ENCODE measurements at regions not wholly inside any gene's neighbourhood (a gene's known extent, or its start where the extent isn't known, plus 50 kb on each side); places are given as distances from the start of the nearest gene placed in this dataset.

DNA sequence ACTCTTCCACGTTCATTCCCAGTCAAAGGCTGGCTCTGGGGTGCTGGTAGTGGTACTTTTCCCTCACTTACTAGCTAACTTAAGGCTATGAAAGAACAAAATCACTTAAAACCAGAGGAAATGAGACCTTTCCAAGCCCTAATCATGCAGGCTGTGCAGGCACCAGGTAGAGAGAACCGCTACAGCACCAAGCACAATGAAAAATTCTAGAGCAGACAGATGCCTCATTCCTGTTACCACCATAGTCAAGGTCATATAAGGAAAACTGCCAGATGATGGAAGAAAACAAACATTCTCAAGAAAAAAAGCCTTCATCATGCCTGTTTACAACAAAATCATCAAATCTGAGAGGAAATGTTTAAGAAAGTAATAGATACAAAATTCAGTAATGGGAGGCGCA lies 374.4 kb upstream of the PDE4D start:
- intact Hi-C loops (cut with micrococcal nuclease): no loop called here

DNA sequence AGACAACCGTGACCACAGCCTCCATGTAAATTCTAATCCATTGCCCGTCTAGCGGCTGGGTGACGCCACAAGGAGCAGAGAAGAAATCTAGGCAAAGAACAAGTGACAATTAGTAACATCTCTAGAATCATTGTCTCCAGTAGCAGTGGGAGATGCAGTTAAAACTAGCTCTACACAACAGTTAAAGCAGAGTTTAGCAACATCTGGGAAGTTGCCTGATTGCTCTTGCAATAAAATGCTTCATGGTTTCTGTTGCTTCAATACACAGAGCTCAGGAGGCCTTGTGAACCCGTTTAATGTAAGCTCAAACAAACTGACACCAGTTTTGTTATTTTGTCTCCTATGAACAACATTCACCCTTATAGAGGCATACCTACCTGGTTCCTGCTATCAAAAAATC lies 369.8 kb upstream of the PDE4D start:
- intact Hi-C loops (cut with micrococcal nuclease): no loop called here

GRCh38 chr5:60262576-60263295 lies 369.2 kb upstream of the PDE4D start:
- intact Hi-C loops (cut with micrococcal nuclease): no loop called here

DNA sequence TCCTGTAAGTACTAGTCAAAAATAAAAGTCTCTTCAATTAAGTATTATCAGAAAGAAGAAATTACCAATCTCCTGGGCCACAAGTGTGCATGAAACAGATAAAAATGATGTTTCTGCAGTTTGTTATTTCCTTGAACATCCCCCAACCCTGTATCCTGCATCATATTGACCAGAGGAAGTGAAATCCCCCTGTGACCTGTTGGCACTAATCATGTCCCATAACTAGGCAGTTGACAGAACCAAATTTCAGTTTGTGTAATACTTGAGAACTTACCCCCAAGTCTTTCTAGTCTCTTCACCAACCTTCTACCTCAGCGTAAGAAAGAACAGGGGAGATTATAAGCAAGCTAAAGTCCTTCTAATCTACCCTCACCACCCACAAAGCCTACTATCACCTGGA lies 368.2 kb upstream of the PDE4D start:
- intact Hi-C loops (cut with micrococcal nuclease): no loop called here

- intact Hi-C loops (cut with micrococcal nuclease): no loop called here
Measured at GRCh38 chr5:60260658-60261057, 367.1 kb upstream of the PDE4D start.

DNA sequence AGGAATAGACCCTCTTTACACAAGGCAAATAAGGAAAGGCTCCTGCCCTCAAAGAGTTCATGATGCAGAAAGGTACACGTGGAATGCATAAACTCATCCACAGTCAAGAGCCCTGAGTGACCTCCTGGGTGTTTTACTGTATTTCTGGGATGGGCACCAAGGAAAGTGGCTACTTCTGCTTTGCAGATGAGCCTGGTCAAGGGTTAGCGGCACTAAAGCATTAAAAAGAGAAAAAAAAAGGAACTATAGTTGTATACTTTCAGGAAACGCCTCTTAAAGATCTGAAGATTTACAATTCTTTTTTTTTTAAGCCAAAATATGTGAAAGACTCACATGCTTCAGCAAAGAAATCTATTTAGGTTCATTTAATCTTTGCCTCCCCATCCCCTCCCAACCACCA lies 366.2 kb upstream of the PDE4D start:
- intact Hi-C loops (cut with micrococcal nuclease): no loop called here

GRCh38 chr5:60257596-60258271 lies 364.2 kb upstream of the PDE4D start:
- intact Hi-C loops (cut with micrococcal nuclease): no loop called here

- intact Hi-C loops (cut with micrococcal nuclease): no loop called here
Measured at GRCh38 chr5:60256546-60256945, 363.0 kb upstream of the PDE4D start.

GRCh38 chr5:60248901-60249300 lies 355.4 kb upstream of the PDE4D start:
- intact Hi-C loops (cut with micrococcal nuclease): no loop called here

DNA sequence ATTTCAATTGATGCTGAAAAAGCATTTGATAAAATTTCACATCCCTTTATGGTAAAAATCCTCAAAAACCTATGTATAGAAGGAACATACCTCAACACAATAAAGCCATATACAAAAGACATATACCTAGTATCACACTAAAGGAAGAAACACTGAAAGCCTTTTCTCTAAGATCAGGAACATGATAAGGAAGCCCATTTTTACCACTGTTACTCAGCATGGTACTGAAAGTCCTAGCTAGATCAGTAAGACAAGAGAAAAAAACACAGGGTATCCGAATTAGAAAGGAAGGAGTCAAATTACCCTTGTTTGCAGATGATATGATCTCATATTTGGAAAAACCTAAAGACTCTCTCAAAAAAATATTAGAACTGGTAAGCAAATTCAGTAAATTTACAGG lies 350.2 kb upstream of the PDE4D start:
- intact Hi-C loops (cut with micrococcal nuclease): no loop called here

DNA sequence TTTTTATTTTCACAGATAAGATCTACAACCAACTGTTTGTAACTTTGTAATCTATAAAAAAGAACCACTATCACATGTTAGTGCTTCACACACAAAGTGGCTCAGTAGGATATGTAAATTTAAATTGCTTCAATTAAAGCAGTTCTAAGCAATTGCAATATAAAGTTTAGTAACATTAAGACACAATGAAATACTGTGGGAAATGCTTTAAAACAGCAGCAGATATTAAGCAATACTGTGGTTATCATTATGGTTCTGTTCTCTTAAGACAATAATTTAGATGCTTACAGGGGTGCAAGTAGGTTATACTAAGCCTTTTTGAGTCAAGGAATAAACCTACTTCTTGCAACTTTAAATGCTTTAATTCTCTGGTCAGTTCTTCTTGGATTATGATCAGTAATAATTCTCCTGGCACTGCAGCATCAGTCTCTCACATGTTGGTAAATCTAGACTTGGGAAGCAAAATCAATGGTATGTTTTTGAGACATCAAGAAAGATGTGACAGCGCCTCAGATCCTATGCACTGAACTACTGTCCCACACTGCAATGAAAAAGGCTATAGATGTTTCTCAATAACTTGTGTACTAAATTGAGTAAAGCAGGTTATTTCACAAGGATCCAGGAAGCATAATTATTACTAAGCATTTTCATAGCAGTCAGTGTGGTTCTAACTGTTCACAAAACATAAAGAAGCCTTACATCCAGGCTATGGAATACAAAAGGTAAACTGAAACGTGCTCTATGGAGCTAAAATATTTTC lies 338.7 kb upstream of the PDE4D start:
- intact Hi-C loops (cut with micrococcal nuclease): no loop called here

DNA sequence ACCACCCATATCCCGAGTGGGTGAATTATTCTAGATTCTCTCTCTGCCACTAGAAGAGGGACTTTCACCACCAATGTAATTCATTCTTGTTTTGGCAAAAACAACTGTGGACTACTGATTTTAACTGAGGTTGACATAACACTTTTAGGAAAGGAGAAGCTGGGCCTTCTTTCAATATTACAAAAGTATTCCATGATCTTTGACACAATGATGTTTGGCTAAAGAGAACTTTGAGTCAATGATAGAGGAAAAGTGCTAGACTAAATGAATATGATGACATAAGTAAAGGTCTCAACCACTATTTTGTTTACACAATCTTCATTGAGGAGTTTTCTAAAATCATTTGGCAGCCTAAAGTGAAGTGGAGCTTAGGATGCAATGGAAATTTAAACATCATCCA lies 336.9 kb upstream of the PDE4D start:
- intact Hi-C loops (cut with micrococcal nuclease): no loop called here

DNA sequence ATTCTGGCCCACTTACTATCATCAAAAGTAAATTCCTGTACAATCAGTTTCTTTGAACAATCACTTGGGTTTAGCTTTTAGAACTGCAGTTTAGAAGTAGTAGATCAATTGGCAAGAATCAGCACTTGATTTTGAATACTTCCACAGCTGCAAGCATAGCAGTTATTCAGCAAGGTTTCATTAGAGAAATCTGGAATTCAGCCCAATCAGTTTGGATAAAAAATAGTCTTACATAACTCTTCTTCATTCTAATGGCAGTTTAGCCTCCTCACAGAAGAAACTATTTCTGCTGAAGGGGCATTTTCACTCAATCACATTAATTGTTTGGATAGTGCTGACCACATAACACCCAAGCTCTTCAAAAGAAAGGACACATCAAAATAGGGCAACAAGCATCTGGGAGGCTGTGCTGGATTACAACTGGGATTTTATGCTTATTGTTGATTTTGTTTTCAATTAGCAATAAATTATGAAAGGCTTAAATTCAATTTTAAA lies 336.2 kb upstream of the PDE4D start:
- intact Hi-C loops (cut with micrococcal nuclease): no loop called here

DNA sequence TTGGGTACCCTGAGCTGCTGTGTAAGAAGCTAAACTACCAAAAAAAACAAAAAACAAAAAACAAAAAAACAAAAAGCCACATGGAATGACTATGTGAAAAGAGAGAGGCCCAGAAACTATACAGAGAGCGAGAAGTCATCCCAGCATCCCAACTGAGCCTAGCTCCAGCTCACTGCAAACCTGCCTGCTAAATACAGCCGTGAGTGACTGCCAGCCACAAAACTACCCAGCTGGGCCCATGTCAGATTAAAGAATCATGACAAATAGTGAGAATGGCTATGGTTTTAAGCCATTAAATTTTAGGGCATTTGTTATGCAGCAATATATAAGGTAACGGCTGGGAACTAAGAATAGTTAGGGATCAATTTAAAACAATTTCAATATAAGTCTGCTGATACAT lies 335.1 kb upstream of the PDE4D start:
- intact Hi-C loops (cut with micrococcal nuclease): no loop called here

DNA sequence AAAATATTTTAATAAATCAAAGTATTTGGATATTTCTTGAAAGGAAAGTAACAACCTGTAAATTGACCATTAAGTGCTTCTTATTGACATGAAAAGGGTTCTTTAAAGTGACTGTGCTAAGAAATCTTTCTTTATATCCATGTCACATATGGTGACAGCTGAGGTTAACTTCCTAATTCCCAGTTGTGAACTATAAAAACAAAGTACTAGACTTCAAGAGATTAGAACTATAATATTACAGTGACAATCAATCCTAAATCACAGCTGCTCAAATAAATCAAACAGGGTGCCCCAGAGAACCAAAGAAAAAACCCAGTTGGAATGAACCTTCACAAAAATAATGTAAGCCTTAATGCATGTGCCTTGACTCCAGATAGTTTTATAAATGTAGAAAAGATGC lies 332.6 kb upstream of the PDE4D start:
- intact Hi-C loops (cut with micrococcal nuclease): no loop called here

GRCh38 chr5:60223342-60223741 lies 329.8 kb upstream of the PDE4D start:
- intact Hi-C loops (cut with micrococcal nuclease): no loop called here

GRCh38 chr5:60219921-60220320 lies 326.4 kb upstream of the PDE4D start:
- intact Hi-C loops (cut with micrococcal nuclease): no loop called here

DNA sequence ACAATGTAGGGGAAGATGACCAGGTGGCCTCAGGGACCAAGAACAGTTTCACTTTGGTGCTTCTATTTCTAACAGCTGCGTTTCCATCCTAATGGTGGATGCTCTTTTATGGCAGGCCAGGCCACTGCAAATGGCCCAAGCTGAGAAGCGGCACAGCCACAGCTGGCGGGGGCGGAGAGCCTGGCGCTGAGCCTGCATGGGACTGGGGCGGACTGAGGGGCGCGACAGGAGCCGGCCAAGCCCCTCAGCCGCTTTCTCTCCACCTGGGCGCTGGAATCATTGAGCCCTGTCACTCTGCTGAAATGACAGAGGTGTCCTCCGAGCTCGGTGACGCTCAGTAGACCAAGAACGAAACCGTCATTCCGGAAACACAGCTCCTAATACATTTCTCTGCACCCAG lies 317.3 kb upstream of the PDE4D start:
- intact Hi-C loops (cut with micrococcal nuclease): no loop called here

DNA sequence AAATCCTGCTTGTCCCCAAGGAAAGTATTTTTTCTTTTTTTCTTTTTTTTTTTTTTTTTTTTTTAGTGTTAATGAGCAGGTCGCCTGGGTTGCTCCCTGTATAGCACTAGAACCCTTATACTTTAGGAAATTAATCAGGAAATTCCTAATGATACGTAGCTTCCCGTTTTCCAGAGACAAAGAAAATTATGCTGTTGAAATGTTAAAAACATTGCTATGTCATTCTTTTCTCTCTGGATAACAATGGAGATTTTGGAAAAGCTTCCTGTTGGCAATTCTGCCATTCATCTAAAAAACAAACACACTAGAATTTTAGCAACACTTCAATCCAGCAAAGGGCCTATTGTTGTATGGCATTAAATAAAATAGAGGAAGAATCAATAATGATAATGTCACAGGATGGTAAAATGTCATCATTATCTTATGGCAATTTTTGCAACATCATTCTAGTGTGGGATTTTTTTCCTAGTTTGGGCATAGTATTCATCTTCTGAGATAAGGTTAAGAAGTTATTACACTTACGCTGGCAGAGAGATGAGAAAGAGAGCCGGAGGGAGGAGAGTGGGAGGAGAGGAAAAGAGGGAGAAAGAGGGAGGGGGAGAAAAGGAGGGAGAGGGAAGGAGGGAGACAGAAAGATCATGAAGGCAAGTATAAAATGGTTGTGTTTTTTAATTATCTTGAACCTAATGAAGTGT lies 315.8 kb upstream of the PDE4D start:
- intact Hi-C loops (cut with micrococcal nuclease): no loop called here

DNA sequence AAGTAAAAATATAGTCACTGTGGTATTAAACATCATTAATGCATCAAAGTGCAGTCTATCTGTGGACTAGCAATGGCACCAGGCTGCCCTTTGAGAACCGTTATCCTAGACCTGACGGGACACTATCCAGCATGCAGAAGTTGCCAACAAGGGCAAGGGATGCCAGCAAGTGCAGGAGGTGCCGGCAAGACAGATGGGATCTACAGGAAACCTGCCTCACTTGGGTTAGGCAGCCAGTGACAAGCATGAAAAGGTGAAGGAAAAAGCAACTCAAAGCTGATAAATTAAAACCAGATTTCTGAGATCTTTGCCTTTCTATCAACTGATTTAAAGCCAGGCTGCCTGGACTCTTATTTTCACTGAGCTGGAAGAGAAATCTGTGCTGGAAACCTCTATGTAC lies 315.2 kb upstream of the PDE4D start:
- intact Hi-C loops (cut with micrococcal nuclease): no loop called here

GRCh38 chr5:60207040-60207439 lies 313.5 kb upstream of the PDE4D start:
- intact Hi-C loops (cut with micrococcal nuclease): no loop called here

DNA sequence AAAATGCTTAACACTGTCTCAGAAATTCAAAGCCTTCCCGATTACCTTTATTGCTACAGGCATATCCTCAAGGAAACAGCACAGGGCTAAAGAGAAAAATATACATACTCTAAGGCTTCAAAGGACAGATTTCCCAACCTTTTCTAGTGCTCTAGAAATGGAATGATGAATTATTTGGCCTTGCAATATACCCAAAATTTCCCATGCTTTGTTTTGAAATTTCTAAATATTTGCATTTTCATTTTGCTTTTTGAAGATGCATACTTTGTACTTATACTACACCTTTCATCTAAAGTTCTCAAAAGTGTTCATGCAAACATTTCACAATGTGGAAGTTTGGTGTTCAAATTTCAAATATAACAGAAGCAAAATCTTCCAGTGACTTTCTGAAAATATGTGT lies 312.7 kb upstream of the PDE4D start:
- intact Hi-C loops (cut with micrococcal nuclease): no loop called here
